Smooth muscle cell (in vitro differentiated cells): ENCODE measurements at regions not wholly inside any gene's neighbourhood (a gene's known extent, or its start where the extent isn't known, plus 50 kb on each side); places are given as distances from the start of the nearest gene placed in this dataset.
A peak's percentile ranks its signal among the peaks of the same experiment; 100 is the strongest.

Experiments
- DNase-seq: peaks from one replicate; lab custom pipeline; 2025; ENCODE audit not compliant: unreplicated experiment; lab: John Stamatoyannopoulos, UW
- H2AFZ ChIP-seq: fragments of 200-600 bp; sonication (generic); 2 replicates; pipeline ENCODE4 v1.6.0; 2016; ENCODE audit warnings: antibody characterized with exemption, low read depth, mild to moderate bottlenecking
- H3F3A ChIP-seq: fragments of 200-600 bp; sonication (generic); 2 replicates; pipeline ENCODE4 v1.6.0; 2017; ENCODE audit warnings: antibody characterized with exemption, low read depth
- H3K27ac ChIP-seq: fragments of 200-600 bp; sonication (generic); 2 replicates; pipeline ENCODE4 v1.5.1; 2016; ENCODE audit warnings: low read depth, mild to moderate bottlenecking
- H3K27me3 ChIP-seq: fragments of 200-600 bp; sonication (generic); 2 replicates; pipeline ENCODE4 v1.6.1; 2016; ENCODE audit warnings: low read depth, mild to moderate bottlenecking
- H3K36me3 ChIP-seq: fragments of 200-600 bp; sonication (generic); 2 replicates; pipeline ENCODE4 v1.5.1; 2016; ENCODE audit warnings: low read depth
- H3K4me1 ChIP-seq: fragments of 200-600 bp; sonication (generic); 2 replicates; pipeline ENCODE4 v1.5.1; 2016; ENCODE audit warnings: low read depth
- H3K4me2 ChIP-seq: fragments of 200-600 bp; sonication (generic); 2 replicates; pipeline ENCODE4 v1.6.0; 2016; ENCODE audit warnings: mild to moderate bottlenecking
- H3K4me3 ChIP-seq: fragments of 200-600 bp; sonication (generic); 2 replicates; pipeline ENCODE4 v1.5.1; 2016; ENCODE audit warnings: mild to moderate bottlenecking
- H3K79me2 ChIP-seq: fragments of 200-600 bp; sonication (generic); 2 replicates; pipeline ENCODE4 v1.6.0; 2016; ENCODE audit warnings: low read depth, mild to moderate bottlenecking
- H3K9ac ChIP-seq: fragments of 200-600 bp; sonication (generic); 2 replicates; pipeline ENCODE4 v1.6.0; 2016; ENCODE audit warnings: low read depth
- H3K9me3 ChIP-seq: fragments of 200-600 bp; sonication (generic); replicated peaks from 2 replicates; pipeline ENCODE4 v1.5.1; 2016; ENCODE audit warnings: low read depth
- H4K20me1 ChIP-seq: fragments of 200-600 bp; sonication (generic); 2 replicates; pipeline ENCODE4 v1.6.0; 2016; ENCODE audit warnings: low read depth
- CTCF ChIP-seq: fragments of 200-600 bp; sonication (generic); IDR thresholded peaks from 2 replicates; pipeline ENCODE4 v1.5.1; 2017; ENCODE audit warnings: borderline replicate concordance, mild to moderate bottlenecking, antibody characterized with exemption; ENCODE audit not compliant: insufficient read depth, poor library complexity, severe bottlenecking
- WGBS: methylation state at CpG from one replicate; pipeline ENCODE4 v1.1.7; 2016; ENCODE audit warnings: low lambda C conversion rate; 5-methylcytosine and 5-hydroxymethylcytosine counted together

- H3K27ac ChIP-seq: peak overlapping the region; percentile 30
- peak overlapping the region; percentile 25 for H3K4me2 ChIP-seq
- no peaks in the 10 kb centered on the region for H3K9me3 ChIP-seq
- 68% methylated on average over 2 of the region's 2 CpGs for WGBS
- H3F3A ChIP-seq: no peaks in the 10 kb centered on the region
- TF ChIP-seq CTCF: no peak
- H3K79me2 ChIP-seq: no peaks in the 10 kb centered on the region
- DNase-seq: no peak
- H3K4me3 ChIP-seq: no peak overlapping the region
- no peak overlapping the region for H2AFZ ChIP-seq
- H3K27me3 ChIP-seq: no peaks in the 10 kb centered on the region
- no peaks in the 10 kb centered on the region for H3K4me1 ChIP-seq
- H4K20me1 ChIP-seq: no peaks in the 10 kb centered on the region
- H3K36me3 ChIP-seq: no peaks in the 10 kb centered on the region
- no peak overlapping the region for H3K9ac ChIP-seq
Measured at GRCh38 chr16:64412578-64413280, 709.1 kb downstream of the CDH11 start.

GRCh38 chr16:64410306-64410705, 711.6 kb downstream of the CDH11 start:
- H3K36me3 ChIP-seq: no peaks in the 10 kb centered on the region
- peak overlapping the region; percentile 13 for H2AFZ ChIP-seq
- H4K20me1 ChIP-seq: no peaks in the 10 kb centered on the region
- no peak overlapping the region for H3K4me2 ChIP-seq
- no peaks in the 10 kb centered on the region for H3K27me3 ChIP-seq
- no peak for TF ChIP-seq CTCF
- H3F3A ChIP-seq: no peaks in the 10 kb centered on the region
- no peak for DNase-seq
- no peaks in the 10 kb centered on the region for H3K79me2 ChIP-seq
- no peak overlapping the region for H3K4me3 ChIP-seq
- no peak overlapping the region for H3K9ac ChIP-seq
- H3K27ac ChIP-seq: no peak overlapping the region
- peaks cover 7% of the 10 kb centered on the region for H3K4me1 ChIP-seq
- no peaks in the 10 kb centered on the region for H3K9me3 ChIP-seq
- WGBS: 100% methylated on average over 1 of the region's 1 CpG

DNA sequence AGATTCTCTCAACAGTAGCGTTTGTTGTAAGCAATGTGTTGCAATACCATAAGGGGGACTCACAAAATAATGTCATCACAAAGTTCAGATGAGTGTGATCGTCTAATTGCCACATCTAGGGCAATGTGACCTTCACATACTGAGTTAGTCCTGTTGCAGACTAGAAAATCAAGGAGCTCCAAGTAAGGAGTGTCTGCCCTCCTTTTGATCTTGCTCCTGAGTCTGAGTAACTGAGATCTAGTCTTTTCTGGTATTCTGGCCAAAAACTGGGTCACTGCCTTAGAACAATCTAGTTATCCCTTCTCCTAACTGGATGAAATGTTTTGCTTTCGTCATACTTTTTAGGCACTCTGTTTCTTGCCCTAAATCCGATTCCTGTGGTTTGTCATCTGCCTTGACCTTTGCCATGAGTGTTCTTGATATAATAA, 712.1 kb downstream of the CDH11 start:
- 82% methylated on average over 4 of the region's 4 CpGs for WGBS
- Histone ChIP-seq H3K4me1 (peaks cover 7% of the 10 kb centered on the region), H3K27me3 (no peaks in the 10 kb centered on the region), H3K4me3 (no peak overlapping the region), H3K9me3 (no peaks in the 10 kb centered on the region), H2AFZ (no peak overlapping the region), H3K79me2 (no peaks in the 10 kb centered on the region), H3F3A (no peaks in the 10 kb centered on the region), H3K27ac (no peak overlapping the region), H3K36me3 (no peaks in the 10 kb centered on the region), H4K20me1 (no peaks in the 10 kb centered on the region), H3K9ac (no peak overlapping the region), H3K4me2 (no peak overlapping the region)
- TF ChIP-seq CTCF: no peak
- no peak for DNase-seq

DNA sequence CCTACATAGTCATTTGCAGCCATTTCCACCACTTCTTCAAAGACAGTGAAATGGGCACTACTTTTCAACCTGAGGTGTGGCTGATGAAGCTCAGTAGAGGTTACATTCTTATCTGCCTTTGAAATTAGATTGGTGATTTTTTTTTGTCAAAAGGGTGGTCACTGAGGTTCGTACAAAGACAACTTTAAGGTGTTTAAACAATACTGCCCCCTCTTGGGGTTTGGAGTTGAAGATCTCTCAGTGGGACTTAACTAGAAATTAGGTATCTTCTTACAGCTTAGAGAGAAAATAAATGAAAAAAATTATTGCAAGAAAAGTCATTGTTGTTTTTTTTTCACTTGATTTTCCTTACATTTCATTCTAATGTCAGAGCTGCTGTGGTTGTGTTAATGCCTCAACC, 713.2 kb downstream of the CDH11 start:
- Histone ChIP-seq H3K9me3 (no peaks in the 10 kb centered on the region), H3K9ac (no peak overlapping the region), H3K27me3 (no peaks in the 10 kb centered on the region), H3K4me2 (no peak overlapping the region), H3F3A (no peaks in the 10 kb centered on the region), H3K79me2 (no peaks in the 10 kb centered on the region), H4K20me1 (no peaks in the 10 kb centered on the region), H3K4me3 (no peak overlapping the region), H3K27ac (no peak overlapping the region), H3K4me1 (peaks cover 7% of the 10 kb centered on the region), H2AFZ (no peak overlapping the region), H3K36me3 (no peaks in the 10 kb centered on the region)
- DNase-seq: no peak
- no peak for TF ChIP-seq CTCF
- 89% methylated on average over 1 of the region's 1 CpG for WGBS
